ENCODE measurements at regions not wholly inside any gene's neighbourhood (a gene's known extent, or its start where the extent isn't known, plus 50 kb on each side); places are given as distances from the start of the nearest gene placed in this dataset.

DNA sequence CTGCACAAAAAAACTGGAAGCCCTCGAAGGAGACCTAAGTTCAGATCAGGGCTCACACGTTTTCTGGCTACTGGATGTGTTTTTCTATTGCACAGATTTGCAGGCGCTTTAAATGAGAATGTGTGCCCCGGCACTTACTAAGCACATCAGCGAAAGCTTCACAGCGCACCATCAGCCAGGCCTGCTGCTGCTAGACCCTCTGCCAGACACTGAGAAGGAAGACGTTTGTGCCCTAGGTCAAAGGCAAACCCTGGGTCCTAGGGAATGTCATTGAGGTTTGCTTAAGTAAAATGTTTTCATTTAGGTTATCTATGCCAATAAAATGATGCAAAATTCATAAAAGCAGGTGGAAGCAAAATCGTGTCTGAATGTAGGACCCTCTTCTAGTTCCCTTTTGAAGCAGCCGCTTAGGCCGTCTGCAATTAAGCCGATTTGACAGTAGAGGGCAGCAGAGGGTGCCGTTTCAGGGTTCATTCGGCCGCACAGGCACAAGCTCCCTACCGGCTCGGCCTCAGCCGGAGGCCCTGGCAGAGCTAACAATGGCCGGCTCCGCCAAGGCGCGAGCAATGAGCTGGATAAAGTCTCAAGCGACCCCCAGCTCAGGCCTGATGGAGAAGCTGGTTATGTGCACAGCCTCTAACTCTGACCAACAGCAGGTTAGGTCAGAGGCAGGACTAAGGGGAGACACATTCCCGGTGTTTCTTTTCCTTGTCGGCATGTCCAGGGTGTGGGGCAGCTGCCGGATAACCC lies 107.2 kb upstream of the FOXA2 start (continued):
- TF ChIP-seq, protein P1, sequence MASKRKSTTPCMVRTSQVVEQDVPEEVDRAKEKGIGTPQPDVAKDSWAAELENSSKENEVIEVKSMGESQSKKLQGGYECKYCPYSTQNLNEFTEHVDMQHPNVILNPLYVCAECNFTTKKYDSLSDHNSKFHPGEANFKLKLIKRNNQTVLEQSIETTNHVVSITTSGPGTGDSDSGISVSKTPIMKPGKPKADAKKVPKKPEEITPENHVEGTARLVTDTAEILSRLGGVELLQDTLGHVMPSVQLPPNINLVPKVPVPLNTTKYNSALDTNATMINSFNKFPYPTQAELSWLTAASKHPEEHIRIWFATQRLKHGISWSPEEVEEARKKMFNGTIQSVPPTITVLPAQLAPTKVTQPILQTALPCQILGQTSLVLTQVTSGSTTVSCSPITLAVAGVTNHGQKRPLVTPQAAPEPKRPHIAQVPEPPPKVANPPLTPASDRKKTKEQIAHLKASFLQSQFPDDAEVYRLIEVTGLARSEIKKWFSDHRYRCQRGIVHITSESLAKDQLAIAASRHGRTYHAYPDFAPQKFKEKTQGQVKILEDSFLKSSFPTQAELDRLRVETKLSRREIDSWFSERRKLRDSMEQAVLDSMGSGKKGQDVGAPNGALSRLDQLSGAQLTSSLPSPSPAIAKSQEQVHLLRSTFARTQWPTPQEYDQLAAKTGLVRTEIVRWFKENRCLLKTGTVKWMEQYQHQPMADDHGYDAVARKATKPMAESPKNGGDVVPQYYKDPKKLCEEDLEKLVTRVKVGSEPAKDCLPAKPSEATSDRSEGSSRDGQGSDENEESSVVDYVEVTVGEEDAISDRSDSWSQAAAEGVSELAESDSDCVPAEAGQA (IDR thresholded peaks at IDR 0.05; ENCODE audit: low read depth) = 0 out of 2 replicates have a peak, but pooled peaks have one; percentile 16
- TF ChIP-seq, protein P1 (CRISPR knock-in tag; IDR thresholded peaks at IDR 0.05; ENCODE audit: borderline replicate concordance) = no peak
- TF ChIP-seq MIER3 (CRISPR knock-in tag; IDR thresholded peaks at IDR 0.05; ENCODE audit: borderline replicate concordance) = peak; percentile 52; the same call in 1 of the 2 replicates
- TF ChIP-seq, protein P2, sequence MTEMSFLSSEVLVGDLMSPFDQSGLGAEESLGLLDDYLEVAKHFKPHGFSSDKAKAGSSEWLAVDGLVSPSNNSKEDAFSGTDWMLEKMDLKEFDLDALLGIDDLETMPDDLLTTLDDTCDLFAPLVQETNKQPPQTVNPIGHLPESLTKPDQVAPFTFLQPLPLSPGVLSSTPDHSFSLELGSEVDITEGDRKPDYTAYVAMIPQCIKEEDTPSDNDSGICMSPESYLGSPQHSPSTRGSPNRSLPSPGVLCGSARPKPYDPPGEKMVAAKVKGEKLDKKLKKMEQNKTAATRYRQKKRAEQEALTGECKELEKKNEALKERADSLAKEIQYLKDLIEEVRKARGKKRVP (CRISPR knock-in tag; IDR thresholded peaks at IDR 0.05) = no peak
- TF ChIP-seq, protein P3, sequence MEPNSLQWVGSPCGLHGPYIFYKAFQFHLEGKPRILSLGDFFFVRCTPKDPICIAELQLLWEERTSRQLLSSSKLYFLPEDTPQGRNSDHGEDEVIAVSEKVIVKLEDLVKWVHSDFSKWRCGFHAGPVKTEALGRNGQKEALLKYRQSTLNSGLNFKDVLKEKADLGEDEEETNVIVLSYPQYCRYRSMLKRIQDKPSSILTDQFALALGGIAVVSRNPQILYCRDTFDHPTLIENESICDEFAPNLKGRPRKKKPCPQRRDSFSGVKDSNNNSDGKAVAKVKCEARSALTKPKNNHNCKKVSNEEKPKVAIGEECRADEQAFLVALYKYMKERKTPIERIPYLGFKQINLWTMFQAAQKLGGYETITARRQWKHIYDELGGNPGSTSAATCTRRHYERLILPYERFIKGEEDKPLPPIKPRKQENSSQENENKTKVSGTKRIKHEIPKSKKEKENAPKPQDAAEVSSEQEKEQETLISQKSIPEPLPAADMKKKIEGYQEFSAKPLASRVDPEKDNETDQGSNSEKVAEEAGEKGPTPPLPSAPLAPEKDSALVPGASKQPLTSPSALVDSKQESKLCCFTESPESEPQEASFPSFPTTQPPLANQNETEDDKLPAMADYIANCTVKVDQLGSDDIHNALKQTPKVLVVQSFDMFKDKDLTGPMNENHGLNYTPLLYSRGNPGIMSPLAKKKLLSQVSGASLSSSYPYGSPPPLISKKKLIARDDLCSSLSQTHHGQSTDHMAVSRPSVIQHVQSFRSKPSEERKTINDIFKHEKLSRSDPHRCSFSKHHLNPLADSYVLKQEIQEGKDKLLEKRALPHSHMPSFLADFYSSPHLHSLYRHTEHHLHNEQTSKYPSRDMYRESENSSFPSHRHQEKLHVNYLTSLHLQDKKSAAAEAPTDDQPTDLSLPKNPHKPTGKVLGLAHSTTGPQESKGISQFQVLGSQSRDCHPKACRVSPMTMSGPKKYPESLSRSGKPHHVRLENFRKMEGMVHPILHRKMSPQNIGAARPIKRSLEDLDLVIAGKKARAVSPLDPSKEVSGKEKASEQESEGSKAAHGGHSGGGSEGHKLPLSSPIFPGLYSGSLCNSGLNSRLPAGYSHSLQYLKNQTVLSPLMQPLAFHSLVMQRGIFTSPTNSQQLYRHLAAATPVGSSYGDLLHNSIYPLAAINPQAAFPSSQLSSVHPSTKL (CRISPR knock-in tag; IDR thresholded peaks at IDR 0.05) = peak; percentile 36; the same call in 1 of the 2 replicates
- TF ChIP-seq, protein P4, sequence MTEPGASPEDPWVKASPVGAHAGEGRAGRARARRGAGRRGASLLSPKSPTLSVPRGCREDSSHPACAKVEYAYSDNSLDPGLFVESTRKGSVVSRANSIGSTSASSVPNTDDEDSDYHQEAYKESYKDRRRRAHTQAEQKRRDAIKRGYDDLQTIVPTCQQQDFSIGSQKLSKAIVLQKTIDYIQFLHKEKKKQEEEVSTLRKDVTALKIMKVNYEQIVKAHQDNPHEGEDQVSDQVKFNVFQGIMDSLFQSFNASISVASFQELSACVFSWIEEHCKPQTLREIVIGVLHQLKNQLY (CRISPR knock-in tag; IDR thresholded peaks at IDR 0.05) = no peak
- no peak for TF ChIP-seq SMARCE1 (IDR thresholded peaks at IDR 0.05; ENCODE audit: borderline replicate concordance)
- no peak for TF ChIP-seq NCOR1 (IDR thresholded peaks at IDR 0.05; ENCODE audit: borderline replicate concordance, low read length)
- no peak for TF ChIP-seq KLF13 (CRISPR knock-in tag; IDR thresholded peaks at IDR 0.05)
- no peak for TF ChIP-seq ZNF121 (CRISPR knock-in tag; IDR thresholded peaks at IDR 0.05)
- TF ChIP-seq FLYWCH1 (CRISPR knock-in tag; IDR thresholded peaks at IDR 0.05) = no peak
- 0 out of 2 replicates have a peak, but pooled peaks have one; percentile 30 for TF ChIP-seq FOXO1 (CRISPR knock-in tag; IDR thresholded peaks at IDR 0.05)
- TF ChIP-seq MED8 (CRISPR knock-in tag; IDR thresholded peaks at IDR 0.05; ENCODE audit: insufficient replicate concordance) = no peak
- no peak for TF ChIP-seq SRSF1 (optimal IDR thresholded peaks at IDR 0.05; ENCODE audit: low read depth, low read length)
- TF ChIP-seq ZC3H4 (CRISPR knock-in tag; IDR thresholded peaks at IDR 0.05; ENCODE audit: borderline replicate concordance) = no peak

Measured in HepG2 (cell line).